ENCODE measurements at regions not wholly inside any gene's neighbourhood (a gene's known extent, or its start where the extent isn't known, plus 50 kb on each side); places are given as distances from the start of the nearest gene placed in this dataset.

DNA sequence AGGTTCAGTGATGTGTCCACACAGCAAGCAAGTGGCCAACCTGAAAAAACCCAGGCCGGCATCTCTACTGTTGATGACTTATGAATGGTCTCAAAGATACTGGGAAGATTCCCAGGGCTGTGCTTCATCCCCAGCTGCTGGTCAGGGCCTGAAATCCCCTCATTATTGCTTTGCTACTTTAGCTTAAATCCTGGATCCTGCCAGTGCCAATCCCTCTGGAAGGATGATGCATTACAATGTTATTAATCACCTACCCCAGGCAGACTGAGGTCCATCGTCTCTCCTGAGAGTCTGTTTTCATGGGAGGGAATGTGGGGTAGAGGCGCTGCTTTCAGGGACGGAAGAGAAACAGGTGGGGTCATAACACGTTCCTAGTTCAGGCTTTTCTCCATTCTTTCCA lies 371.6 kb downstream of the RPS24 start:
- TF ChIP-seq TAF1 (IDR thresholded peaks at IDR 0.05; ENCODE audit: borderline replicate concordance, insufficient read depth, low read length) (no peak), POLR2AphosphoS5 (IDR thresholded peaks at IDR 0.05; ENCODE audit: low read depth, low read length) (no peak), SIN3A (IDR thresholded peaks at IDR 0.05; ENCODE audit: borderline replicate concordance, insufficient read depth, low read length) (no peak), FOXP2 (optimal IDR thresholded peaks at IDR 0.05; ENCODE audit: borderline replicate concordance, extremely low read depth, extremely low read length, insufficient read depth) (no peak)
- TF ChIP-seq, protein P1, sequence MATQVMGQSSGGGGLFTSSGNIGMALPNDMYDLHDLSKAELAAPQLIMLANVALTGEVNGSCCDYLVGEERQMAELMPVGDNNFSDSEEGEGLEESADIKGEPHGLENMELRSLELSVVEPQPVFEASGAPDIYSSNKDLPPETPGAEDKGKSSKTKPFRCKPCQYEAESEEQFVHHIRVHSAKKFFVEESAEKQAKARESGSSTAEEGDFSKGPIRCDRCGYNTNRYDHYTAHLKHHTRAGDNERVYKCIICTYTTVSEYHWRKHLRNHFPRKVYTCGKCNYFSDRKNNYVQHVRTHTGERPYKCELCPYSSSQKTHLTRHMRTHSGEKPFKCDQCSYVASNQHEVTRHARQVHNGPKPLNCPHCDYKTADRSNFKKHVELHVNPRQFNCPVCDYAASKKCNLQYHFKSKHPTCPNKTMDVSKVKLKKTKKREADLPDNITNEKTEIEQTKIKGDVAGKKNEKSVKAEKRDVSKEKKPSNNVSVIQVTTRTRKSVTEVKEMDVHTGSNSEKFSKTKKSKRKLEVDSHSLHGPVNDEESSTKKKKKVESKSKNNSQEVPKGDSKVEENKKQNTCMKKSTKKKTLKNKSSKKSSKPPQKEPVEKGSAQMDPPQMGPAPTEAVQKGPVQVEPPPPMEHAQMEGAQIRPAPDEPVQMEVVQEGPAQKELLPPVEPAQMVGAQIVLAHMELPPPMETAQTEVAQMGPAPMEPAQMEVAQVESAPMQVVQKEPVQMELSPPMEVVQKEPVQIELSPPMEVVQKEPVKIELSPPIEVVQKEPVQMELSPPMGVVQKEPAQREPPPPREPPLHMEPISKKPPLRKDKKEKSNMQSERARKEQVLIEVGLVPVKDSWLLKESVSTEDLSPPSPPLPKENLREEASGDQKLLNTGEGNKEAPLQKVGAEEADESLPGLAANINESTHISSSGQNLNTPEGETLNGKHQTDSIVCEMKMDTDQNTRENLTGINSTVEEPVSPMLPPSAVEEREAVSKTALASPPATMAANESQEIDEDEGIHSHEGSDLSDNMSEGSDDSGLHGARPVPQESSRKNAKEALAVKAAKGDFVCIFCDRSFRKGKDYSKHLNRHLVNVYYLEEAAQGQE (IDR thresholded peaks at IDR 0.05; ENCODE audit: insufficient read depth in 1 of 2, low read depth in 2 of 2, low read length in 2 of 2) = no peak

DNA sequence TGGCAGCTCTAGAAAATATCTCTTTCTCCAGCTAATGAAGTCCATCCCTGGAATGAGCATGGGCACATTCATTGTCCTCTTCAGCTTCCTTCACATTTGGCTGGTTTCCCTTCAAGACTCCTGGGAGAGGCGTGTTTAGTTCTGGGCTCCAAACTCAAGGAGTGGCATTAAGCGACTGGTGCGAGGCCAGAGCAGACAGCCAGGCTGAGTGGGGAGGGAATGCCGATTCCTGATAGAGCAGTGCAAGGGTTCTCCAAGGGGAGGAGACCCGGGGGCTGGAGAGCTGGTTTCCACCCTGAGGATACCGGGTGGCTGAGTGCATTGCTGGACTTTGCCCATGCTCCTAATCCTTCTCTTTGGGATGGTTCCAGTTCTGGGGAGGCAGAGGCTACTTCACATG lies 372.1 kb downstream of the RPS24 start:
- TF ChIP-seq, protein P1 (IDR thresholded peaks at IDR 0.05; ENCODE audit: insufficient read depth in 1 of 2, low read depth in 2 of 2, low read length in 2 of 2) = no peak
- TF ChIP-seq TAF1 (IDR thresholded peaks at IDR 0.05; ENCODE audit: borderline replicate concordance, insufficient read depth, low read length) = no peak

DNA sequence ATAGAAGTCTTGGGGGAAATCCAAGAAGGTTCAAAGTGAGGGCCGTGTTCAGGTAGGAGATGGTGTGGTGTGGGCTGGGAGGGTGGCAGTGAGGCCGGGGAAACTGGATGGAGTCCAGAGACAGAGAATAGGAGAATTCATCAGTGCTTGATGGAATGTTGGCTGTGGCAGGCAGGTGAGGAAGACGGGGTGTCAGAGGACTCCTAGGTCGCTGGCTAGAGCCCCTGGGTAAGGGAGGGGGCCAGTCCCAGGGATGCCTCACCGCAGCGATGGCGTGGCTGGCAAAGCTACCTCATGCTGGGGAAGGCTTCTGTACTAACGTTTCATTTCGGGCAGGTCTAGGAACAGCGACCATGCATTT lies 373.0 kb downstream of the RPS24 start:
- TF ChIP-seq FOXP2 (optimal IDR thresholded peaks at IDR 0.05; ENCODE audit: borderline replicate concordance, extremely low read depth, extremely low read length, insufficient read depth) (no peak), POLR2AphosphoS5 (IDR thresholded peaks at IDR 0.05; ENCODE audit: low read depth, low read length) (no peak), TAF1 (IDR thresholded peaks at IDR 0.05; ENCODE audit: borderline replicate concordance, insufficient read depth, low read length) (no peak), SIN3A (IDR thresholded peaks at IDR 0.05; ENCODE audit: borderline replicate concordance, insufficient read depth, low read length) (no peak)
- TF ChIP-seq, protein P1 (IDR thresholded peaks at IDR 0.05; ENCODE audit: insufficient read depth in 1 of 2, low read depth in 2 of 2, low read length in 2 of 2) = no peak

DNA sequence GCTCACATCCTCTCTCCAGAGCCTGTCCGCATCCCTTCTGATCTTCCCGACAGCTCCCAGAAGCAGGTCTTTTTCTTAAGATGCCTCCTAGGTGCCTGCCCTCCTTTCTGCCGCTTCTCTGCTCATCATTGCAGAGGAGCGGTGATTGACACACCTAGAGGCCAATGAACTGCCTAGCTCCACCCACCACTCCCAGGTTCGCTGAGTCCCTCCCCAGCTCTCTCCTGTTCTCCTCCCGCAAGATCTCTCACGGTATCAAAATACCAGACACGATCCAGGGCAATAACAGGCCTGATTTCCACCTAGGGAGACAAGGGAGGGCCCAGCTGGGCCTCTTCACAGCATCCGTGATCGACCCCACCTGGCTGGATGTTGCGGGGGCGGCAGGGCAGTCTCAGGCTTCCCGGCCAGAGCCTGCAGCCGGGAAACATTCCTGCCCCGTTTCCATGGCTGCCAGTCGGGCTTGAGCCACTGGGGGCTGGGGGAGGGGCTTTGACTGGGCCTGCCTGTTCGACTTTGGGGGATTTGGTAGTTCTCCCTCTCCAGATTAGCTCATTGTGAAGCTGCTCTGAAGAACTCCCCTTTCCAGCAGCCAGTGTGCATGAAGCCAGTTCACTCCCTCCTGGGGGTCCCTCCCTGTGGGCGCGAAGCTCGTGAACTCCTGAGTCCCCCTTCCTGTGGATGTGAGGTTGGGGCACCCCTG lies 373.5 kb downstream of the RPS24 start:
- TF ChIP-seq FOXP2 (optimal IDR thresholded peaks at IDR 0.05; ENCODE audit: borderline replicate concordance, extremely low read depth, extremely low read length, insufficient read depth) (no peak), SIN3A (IDR thresholded peaks at IDR 0.05; ENCODE audit: borderline replicate concordance, insufficient read depth, low read length) (no peak), POLR2AphosphoS5 (IDR thresholded peaks at IDR 0.05; ENCODE audit: low read depth, low read length) (no peak), TAF1 (IDR thresholded peaks at IDR 0.05; ENCODE audit: borderline replicate concordance, insufficient read depth, low read length) (no peak)
- TF ChIP-seq, protein P1 (IDR thresholded peaks at IDR 0.05; ENCODE audit: insufficient read depth in 1 of 2, low read depth in 2 of 2, low read length in 2 of 2) = no peak

DNA sequence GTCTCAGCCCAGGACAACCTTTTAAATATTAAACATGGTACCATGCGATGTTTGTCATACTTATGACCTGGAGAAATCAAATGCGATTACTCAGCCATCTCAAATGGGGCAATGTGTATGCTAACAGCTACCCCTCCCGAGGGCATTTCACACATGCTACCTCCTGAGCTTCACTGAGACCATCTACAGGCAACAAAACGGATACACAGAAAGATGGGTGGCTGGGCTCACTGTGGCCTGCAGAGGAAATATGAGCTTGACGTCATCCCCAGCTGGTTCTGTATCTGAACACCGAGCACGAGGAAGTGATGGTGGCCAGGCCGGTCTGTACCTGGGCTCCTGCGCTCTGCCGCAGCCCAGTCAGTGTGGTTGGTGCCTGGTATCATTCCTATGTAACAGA lies 374.3 kb downstream of the RPS24 start:
- no peak for TF ChIP-seq FOXP2 (optimal IDR thresholded peaks at IDR 0.05; ENCODE audit: borderline replicate concordance, extremely low read depth, extremely low read length, insufficient read depth)
- TF ChIP-seq POLR2AphosphoS5 (IDR thresholded peaks at IDR 0.05; ENCODE audit: low read depth, low read length) = no peak
- no peak for TF ChIP-seq TAF1 (IDR thresholded peaks at IDR 0.05; ENCODE audit: borderline replicate concordance, insufficient read depth, low read length)
- TF ChIP-seq SIN3A (IDR thresholded peaks at IDR 0.05; ENCODE audit: borderline replicate concordance, insufficient read depth, low read length) = no peak
- TF ChIP-seq, protein P1 (IDR thresholded peaks at IDR 0.05; ENCODE audit: insufficient read depth in 1 of 2, low read depth in 2 of 2, low read length in 2 of 2) = no peak
